B cell (primary cell): ENCODE measurements at regions not wholly inside any gene's neighbourhood (a gene's known extent, or its start where the extent isn't known, plus 50 kb on each side); places are given as distances from the start of the nearest gene placed in this dataset.

Experiments used
- ATAC-seq: fragments of 200-7000 bp; cut with Tn5 transposase; one replicate; pipeline ENCODE4 v1.10.0; 2021; ENCODE audit warnings: low read depth, mild to moderate bottlenecking, moderate number of reproducible peaks, moderate library complexity
- CTCF ChIA-PET: fragments of 350-600 bp; sonication (Branson Sonifier 250); formaldehyde crosslinking; loops from one replicate; lab custom pipeline; 2021; ENCODE audit warnings: antibody characterized with exemption, inconsistent platforms; lab: Charles Lee
- POLR2A ChIA-PET: fragments of 350-600 bp; sonication (Branson Sonifier 250); formaldehyde crosslinking; loops from one replicate; lab custom pipeline; 2021; ENCODE audit warnings: antibody characterized with exemption; lab: Charles Lee
- DNase-seq: peaks from one replicate; pipeline ENCODE4 v3.0.0; 2013
- H2AFZ ChIP-seq: 2 replicates; pipeline ENCODE4 v1.6.1; 2012; ENCODE audit warnings: mild to moderate bottlenecking, low read depth, low read length; ENCODE audit not compliant: insufficient read depth, poor library complexity, severe bottlenecking
- H3K27ac ChIP-seq, 2 donors: 1 replicate in 1 of 2; 2 replicates in 1 of 2; pipeline ENCODE4 v1.5.1; 2012 to 2013; ENCODE audit warnings: low read length in 2 of 2, mild to moderate bottlenecking in 2 of 2, moderate library complexity in 1 of 2
- H3K27me3 ChIP-seq, 4 experiments: fragments of 200-600 bp in 1 of 4; sonication (generic) in 1 of 4; replicated peaks in 1 of 4; 1 replicate in 2 of 4; 2 replicates in 2 of 4; pipeline versions ENCODE4 v1.6.1 to v1.7.0; 2013 to 2016; ENCODE audit warnings: low read length in 3 of 4, mild to moderate bottlenecking in 2 of 4, mixed read lengths in 1 of 4, moderate library complexity in 1 of 4; ENCODE audit not compliant: insufficient read depth in 4 of 4, control insufficient read depth in 3 of 4; ENCODE audit errors: control extremely low read depth in 1 of 4
- H3K36me3 ChIP-seq, 2 experiments: replicated peaks in 1 of 2; 1 replicate in 1 of 2; 2 replicates in 1 of 2; pipeline versions ENCODE4 v1.6.1 to v1.7.1; 2013; ENCODE audit warnings: low read length in 1 of 2; ENCODE audit not compliant: insufficient read depth in 2 of 2, control insufficient read depth in 1 of 2; ENCODE audit errors: control extremely low read depth in 1 of 2, extremely low read depth in 1 of 2
- H3K4me1 ChIP-seq, 2 donors: fragments of 200-600 bp in 1 of 2; sonication (generic) in 1 of 2; 1 replicate in 1 of 2; 2 replicates in 1 of 2; pipeline versions ENCODE4 v1.5.1 to v1.6.1; 2013 to 2017; ENCODE audit warnings: low read length in 2 of 2; ENCODE audit not compliant: control insufficient read depth in 2 of 2, insufficient read depth in 2 of 2
- H3K4me2 ChIP-seq: replicated peaks from 2 replicates; pipeline ENCODE3; 2012; ENCODE audit warnings: mild to moderate bottlenecking, low read depth, low read length; ENCODE audit not compliant: poor library complexity, severe bottlenecking
- H3K4me3 ChIP-seq, 5 experiments: fragments of 200-600 bp in 1 of 5; sonication (generic) in 1 of 5; 1 replicate in 3 of 5; 2 replicates in 2 of 5; pipeline versions ENCODE4 v1.5.1 to v1.7.0; 2011 to 2016; ENCODE audit warnings: low read length in 4 of 5, mild to moderate bottlenecking in 4 of 5, low read depth in 2 of 5, control low read depth in 1 of 5, moderate library complexity in 1 of 5; ENCODE audit not compliant: insufficient read depth in 1 of 5; ENCODE audit errors: control extremely low read depth in 1 of 5, extremely low read depth in 1 of 5
- H3K79me2 ChIP-seq: fragments of 200-600 bp; sonication (generic); one replicate; pipeline ENCODE4 v1.6.0; 2016; ENCODE audit warnings: low read length; ENCODE audit not compliant: control insufficient read depth, insufficient read depth
- H3K9ac ChIP-seq: fragments of 200-600 bp; sonication (generic); 2 replicates; pipeline ENCODE4 v1.6.1; 2017; ENCODE audit warnings: mild to moderate bottlenecking, low read length, moderate library complexity
- H3K9me3 ChIP-seq, 3 donors: one replicate each; pipeline versions ENCODE4 v1.6.1 to v1.7.1; 2013; ENCODE audit warnings: low read length in 2 of 3; ENCODE audit not compliant: control insufficient read depth in 2 of 3, insufficient read depth in 1 of 3; ENCODE audit errors: control extremely low read depth in 1 of 3
- H4K20me1 ChIP-seq: 2 replicates; pipeline ENCODE4 v1.6.0; 2012; ENCODE audit warnings: mild to moderate bottlenecking, low read length; ENCODE audit not compliant: insufficient read depth, control insufficient read depth, poor library complexity, severe bottlenecking
- H3K27ac Mint-ChIP-seq: one replicate; pipeline ENCODE4 v1.8.0; 2021; ENCODE audit warnings: mixed read lengths
- H3K27me3 Mint-ChIP-seq: one replicate; pipeline ENCODE4 v1.8.0; 2021; ENCODE audit warnings: mixed read lengths
- H3K4me1 Mint-ChIP-seq: one replicate; pipeline ENCODE4 v1.8.0; 2021; ENCODE audit warnings: mixed read lengths
- H3K4me3 Mint-ChIP-seq: one replicate; pipeline ENCODE4 v1.8.0; 2021; ENCODE audit warnings: mixed read lengths
- H3K9me3 Mint-ChIP-seq: one replicate; pipeline ENCODE4 v1.8.0; 2022; ENCODE audit warnings: mixed read lengths; ENCODE audit not compliant: insufficient read depth
- EZH2 ChIP-seq: IDR thresholded peaks from 2 replicates; pipeline ENCODE4 v1.6.1; 2012; ENCODE audit warnings: borderline replicate concordance, low read depth, mild to moderate bottlenecking, moderate library complexity, low read length; ENCODE audit not compliant: insufficient read depth, poor library complexity, severe bottlenecking
- WGBS: methylation state at CpG from one replicate; pipeline ENCODE4 v1.1.5; 2013; ENCODE audit warnings: missing lambda C conversion rate; ENCODE audit not compliant: insufficient coverage; 5-methylcytosine and 5-hydroxymethylcytosine counted together
- intact Hi-C: fragments of 100-400 bp; cut with micrococcal nuclease; formaldehyde crosslinking; loops from one replicate; pipeline ENCODE4 v1.10.0; 2022
- TF ChIP-seq, protein P1 (sequence below): fragments of 200-600 bp; IDR thresholded peaks from one replicate; pipeline ENCODE4 v1.8.0; 2022; ENCODE audit warnings: antibody characterized with exemption, mild to moderate bottlenecking

GRCh38 chr16:85550953-85551924 lies 61.9 kb upstream of the GSE1 start:
- no peak for TF ChIP-seq EZH2
- TF ChIP-seq, protein P1, sequence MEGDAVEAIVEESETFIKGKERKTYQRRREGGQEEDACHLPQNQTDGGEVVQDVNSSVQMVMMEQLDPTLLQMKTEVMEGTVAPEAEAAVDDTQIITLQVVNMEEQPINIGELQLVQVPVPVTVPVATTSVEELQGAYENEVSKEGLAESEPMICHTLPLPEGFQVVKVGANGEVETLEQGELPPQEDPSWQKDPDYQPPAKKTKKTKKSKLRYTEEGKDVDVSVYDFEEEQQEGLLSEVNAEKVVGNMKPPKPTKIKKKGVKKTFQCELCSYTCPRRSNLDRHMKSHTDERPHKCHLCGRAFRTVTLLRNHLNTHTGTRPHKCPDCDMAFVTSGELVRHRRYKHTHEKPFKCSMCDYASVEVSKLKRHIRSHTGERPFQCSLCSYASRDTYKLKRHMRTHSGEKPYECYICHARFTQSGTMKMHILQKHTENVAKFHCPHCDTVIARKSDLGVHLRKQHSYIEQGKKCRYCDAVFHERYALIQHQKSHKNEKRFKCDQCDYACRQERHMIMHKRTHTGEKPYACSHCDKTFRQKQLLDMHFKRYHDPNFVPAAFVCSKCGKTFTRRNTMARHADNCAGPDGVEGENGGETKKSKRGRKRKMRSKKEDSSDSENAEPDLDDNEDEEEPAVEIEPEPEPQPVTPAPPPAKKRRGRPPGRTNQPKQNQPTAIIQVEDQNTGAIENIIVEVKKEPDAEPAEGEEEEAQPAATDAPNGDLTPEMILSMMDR: no peak
- Histone ChIP-seq H3K27ac (no peak overlapping the region), H3K4me1 (peaks cover 0 to 8% of the 10 kb centered on the region in 2 donors), H3K4me3 (no peak overlapping the region), H3K79me2 (peaks cover 10% of the 10 kb centered on the region), H3K9me3 (peaks cover 0 to 7% (median 0%) of the 10 kb centered on the region in 3 donors), H4K20me1 (peaks cover 4% of the 10 kb centered on the region), H3K36me3 (no peaks in the 10 kb centered on the region), H3K27me3 (no peaks in the 10 kb centered on the region), H3K9ac (no peak overlapping the region), H3K4me2 (no peak overlapping the region), H2AFZ (no peak overlapping the region)
- WGBS: 87% methylated on average over 12 of the region's 25 CpGs
- intact Hi-C loops: loop anchor here (10.0 kb wide), 2 partner anchors 244 to 1834 kb away; partner anchors contain the start of genes COX4I1, EMC8 and FBXO31
- Mint-ChIP-seq H3K27ac (peak overlapping the region; percentile 15), H3K9me3 (no peaks in the 10 kb centered on the region), H3K4me1 (peaks cover 16% of the 10 kb centered on the region), H3K4me3 (peak overlapping the region; percentile 66), H3K27me3 (no peaks in the 10 kb centered on the region)
- DNase-seq: no peak
- CTCF ChIA-PET: interaction anchor here (1.4 to 5.9 kb wide), 5 partner anchors 23 to 131 kb away, joined by 3 to 46 read pairs (median 15); no protein-coding TSS in a partner anchor
- POLR2A ChIA-PET: interaction anchor here (0.6 kb wide), 2 partner anchors 24 kb away, joined by 4 read pairs; no protein-coding TSS in a partner anchor
- no peak for ATAC-seq
